Neural cell (in vitro differentiated cells): ENCODE measurements at regions not wholly inside any gene's neighbourhood (a gene's known extent, or its start where the extent isn't known, plus 50 kb on each side); places are given as distances from the start of the nearest gene placed in this dataset.

Source experiments
- EP300 ChIP-seq: fragments of 450-650 bp; conservative IDR thresholded peaks from 2 replicates; pipeline ENCODE4 v1.6.1; 2014; ENCODE audit warnings: antibody characterized with exemption, mild to moderate bottlenecking, moderate library complexity; ENCODE audit not compliant: poor library complexity, severe bottlenecking
- EZH2 ChIP-seq: fragments of 200-600, 300-800 bp; shearing (Covaris generic), sonication (generic); IDR thresholded peaks from 2 replicates; pipeline ENCODE4 v1.6.1; 2014; ENCODE audit warnings: antibody characterized with exemption, low read length, borderline replicate concordance, mild to moderate bottlenecking; ENCODE audit not compliant: insufficient read depth, poor library complexity, severe bottlenecking
- POLR2AphosphoS5 ChIP-seq: IDR thresholded peaks from 2 replicates; pipeline ENCODE4 v1.6.1; 2012
- RAD21 ChIP-seq: fragments of 450-650 bp; conservative IDR thresholded peaks from 2 replicates; pipeline ENCODE4 v1.6.1; 2014; ENCODE audit warnings: antibody characterized with exemption, mild to moderate bottlenecking, moderate library complexity
- TF ChIP-seq, protein P1 (sequence below): fragments of 450-650 bp; IDR thresholded peaks from 2 replicates; pipeline ENCODE4 v1.5.1; 2014; ENCODE audit warnings: antibody characterized with exemption, mild to moderate bottlenecking, moderate library complexity; ENCODE audit not compliant: poor library complexity, severe bottlenecking

DNA sequence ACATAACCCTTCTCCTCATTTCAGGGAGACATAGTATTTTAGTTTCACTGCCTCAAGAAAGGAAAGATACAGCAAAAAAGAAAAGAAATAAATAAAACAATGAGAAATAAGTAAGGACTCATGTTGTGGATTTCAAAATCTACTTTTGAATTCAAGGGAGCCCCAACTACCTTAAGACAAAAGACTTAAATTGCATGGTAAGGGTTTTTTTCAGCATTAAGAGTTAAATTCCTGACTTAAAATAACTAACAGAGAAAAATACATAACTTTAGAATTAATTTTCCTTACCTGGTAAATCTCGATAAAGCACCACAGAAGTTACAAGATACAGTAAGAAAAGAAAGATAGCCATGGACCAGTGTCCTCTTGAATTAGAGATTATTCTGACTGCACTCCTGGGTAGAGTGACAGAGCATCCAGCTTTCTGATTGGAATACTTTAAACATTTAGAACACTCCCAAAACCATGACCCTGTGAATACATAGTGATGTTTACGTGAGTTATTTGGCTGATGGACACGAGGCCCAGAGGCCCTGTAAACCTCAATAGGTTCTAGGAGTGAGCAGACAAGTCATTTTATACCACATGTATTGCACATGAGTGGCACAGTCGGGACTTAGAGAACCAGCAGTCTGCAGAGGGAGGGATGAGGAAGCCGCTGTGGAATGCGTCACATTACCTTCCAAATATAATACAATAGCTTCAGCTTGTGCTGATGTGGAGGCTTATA is 292.5 kb upstream of the SEMA3C start:
- TF ChIP-seq, protein P1, sequence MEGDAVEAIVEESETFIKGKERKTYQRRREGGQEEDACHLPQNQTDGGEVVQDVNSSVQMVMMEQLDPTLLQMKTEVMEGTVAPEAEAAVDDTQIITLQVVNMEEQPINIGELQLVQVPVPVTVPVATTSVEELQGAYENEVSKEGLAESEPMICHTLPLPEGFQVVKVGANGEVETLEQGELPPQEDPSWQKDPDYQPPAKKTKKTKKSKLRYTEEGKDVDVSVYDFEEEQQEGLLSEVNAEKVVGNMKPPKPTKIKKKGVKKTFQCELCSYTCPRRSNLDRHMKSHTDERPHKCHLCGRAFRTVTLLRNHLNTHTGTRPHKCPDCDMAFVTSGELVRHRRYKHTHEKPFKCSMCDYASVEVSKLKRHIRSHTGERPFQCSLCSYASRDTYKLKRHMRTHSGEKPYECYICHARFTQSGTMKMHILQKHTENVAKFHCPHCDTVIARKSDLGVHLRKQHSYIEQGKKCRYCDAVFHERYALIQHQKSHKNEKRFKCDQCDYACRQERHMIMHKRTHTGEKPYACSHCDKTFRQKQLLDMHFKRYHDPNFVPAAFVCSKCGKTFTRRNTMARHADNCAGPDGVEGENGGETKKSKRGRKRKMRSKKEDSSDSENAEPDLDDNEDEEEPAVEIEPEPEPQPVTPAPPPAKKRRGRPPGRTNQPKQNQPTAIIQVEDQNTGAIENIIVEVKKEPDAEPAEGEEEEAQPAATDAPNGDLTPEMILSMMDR, result no peak
- TF ChIP-seq POLR2AphosphoS5 (no peak), EP300 (no peak), RAD21 (no peak), EZH2 (no peak)
